HG03565 (cell line): ENCODE measurements at regions not wholly inside any gene's neighbourhood (a gene's known extent, or its start where the extent isn't known, plus 50 kb on each side); places are given as distances from the start of the nearest gene placed in this dataset.
"Not testable (repeated sequence)": the region's sequence is repeated elsewhere in the genome, so short reads cannot be mapped to it uniquely, and the experiment has no call there.

Source experiments
- ATAC-seq: cut with Tn5 transposase; IDR thresholded peaks from one replicate; pipeline ENCODE4 v1.9.1; 2021; ENCODE audit warnings: mild to moderate bottlenecking, moderate library complexity; ENCODE audit not compliant: unreplicated experiment

GRCh38 chr18:55996717-55997116, 408.7 kb upstream of the TCF4 start:
- no peak for ATAC-seq

DNA sequence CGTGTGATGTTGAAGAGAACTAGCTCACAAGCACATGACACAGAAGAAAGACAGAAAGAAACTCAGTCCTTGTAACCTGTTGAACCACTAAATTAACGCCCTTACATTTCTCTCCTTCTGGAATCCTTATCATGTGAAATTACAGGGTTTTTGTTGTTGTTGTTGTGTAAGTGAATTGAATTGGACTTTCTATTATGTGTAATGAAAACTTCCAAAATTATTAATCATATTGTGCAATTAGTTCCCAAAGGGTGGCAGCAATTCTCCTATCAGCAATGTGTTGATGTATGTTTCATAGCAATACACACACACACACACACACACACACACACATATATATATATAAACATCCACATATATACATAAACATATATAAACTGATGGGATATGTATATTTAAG, 402.2 kb upstream of the TCF4 start:
- ATAC-seq: no peak

DNA sequence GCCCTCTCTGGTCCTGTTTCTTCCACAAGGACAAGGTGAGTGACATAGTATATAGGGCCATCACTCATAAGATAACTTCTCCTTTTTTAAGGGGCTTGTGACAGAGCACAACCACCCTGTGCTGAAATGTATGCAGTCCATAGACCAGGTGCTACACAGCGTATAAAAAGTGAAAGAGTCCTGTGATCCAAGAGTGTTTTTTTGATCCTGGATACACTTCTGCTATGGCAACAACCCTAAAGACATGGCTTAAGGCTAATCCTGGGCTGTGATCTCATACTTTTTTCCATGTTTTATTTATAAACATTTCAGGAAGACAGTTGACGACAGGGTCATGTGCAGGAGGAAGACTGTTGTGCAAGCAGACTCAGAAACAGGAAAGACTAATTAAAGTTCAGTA, 400.5 kb upstream of the TCF4 start:
- no peak for ATAC-seq

DNA sequence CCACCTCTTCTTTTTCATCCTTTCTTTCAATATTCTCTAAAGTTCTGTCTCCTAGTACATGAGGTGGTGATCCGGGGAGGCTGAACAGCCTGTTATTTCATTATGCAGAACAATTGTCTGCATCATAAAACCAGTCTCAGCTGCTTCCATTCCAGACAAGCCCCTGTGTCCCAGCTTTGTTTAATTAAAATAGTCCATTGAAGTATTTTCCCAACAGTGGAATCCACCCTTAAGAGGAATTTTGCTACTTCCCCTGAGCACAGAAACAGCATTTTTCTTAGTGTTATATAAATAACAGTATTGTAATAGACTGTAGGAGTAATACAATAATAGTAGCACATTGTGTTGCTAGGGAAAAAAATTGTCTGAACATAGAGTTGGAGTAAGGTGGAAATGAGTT, 395.4 kb upstream of the TCF4 start:
- ATAC-seq: no peak

DNA sequence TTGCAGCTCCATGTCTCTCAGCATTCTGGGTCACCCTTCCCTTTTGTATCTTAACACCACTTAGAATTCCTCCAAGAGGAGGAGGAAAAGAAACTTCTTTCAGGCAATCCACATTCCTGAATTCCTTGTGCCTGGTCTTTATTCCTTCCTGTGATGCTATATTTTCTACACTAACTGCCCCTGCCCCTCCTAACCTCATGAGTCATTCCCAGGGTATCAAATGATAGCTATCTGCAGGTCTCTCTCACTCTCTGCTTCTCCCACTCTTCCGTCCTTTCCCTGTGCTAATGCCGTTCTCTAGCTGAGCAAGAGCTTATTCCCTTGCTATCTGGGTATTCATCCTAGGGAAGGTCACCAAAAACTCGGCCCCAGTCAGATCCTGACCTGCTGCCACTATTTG, 395.0 kb upstream of the TCF4 start:
- no peak for ATAC-seq

DNA sequence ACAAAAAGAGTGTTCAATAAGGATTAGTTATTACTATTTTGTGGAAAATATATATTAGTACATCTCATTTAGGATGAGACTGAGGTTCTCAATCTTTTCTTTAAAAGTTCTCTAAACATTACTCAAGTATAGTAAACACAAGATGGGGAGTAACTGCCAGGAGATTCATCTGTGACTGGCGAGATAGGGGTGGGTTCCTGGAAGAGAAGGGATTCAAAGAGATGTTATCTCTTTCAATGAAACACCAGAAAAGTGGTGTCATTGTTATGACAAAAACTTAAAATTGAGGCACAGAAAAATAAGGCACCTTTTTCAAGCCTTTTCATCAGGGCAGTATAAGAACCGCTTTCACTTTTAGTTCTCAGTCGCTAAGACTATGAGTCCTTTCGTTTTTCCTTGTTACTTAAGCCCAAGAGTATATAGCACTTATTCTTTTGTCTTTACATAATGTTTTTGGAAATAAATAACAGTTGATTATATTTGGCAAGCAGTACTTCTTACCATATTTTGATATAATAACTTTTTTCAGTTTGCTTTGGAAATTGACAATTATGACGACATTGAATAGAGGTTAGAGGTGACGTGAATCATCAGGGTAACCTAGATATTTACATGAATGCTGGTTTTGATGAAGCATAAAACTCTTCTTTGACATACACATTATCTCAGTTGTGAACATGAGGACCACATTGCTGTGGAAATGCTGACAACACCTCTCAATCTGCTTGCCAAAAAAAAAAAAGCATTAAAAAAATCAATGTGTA, 393.9 kb upstream of the TCF4 start:
- no peak for ATAC-seq

GRCh38 chr18:55974521-55974920, 386.5 kb upstream of the TCF4 start:
- no peak for ATAC-seq

GRCh38 chr18:55968550-55968949, 380.6 kb upstream of the TCF4 start:
- no peak for ATAC-seq

DNA sequence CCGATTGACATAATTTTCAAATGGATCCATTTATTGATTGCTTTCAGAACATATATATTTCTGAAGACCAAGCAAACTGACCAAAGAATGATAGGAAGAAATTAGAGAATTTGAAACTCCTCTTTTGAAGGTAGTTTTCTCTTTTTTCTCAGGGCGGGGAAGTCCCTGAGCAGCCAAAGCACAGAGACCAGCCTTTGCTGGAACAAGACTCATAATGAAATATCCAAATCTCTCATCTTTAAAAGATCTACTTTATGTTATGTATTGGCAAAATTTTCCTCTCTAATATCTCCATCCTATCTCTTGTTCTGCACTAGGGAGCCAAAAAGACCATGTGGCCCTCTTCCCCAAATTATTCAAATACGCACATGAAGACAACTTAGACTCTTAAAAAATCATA, 379.0 kb upstream of the TCF4 start:
- no peak for ATAC-seq

DNA sequence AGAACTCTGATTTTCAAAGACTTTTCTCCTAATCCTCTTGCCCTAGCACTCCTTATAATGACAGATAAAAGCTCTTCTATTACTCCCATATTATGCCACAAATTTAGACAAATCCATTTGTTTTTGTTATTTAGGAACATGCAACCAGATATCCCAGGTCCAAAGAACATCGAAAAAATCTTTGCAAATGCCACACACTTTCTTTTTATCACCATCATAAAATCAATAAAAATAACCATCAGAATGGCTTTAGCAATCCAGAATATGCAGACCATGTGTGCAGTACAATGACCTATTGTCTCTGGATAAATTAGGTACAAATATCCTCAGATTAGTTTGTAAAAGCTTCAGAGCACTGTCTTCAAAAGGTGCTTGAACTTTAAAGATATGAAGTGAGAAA, 376.2 kb upstream of the TCF4 start:
- no peak for ATAC-seq

DNA sequence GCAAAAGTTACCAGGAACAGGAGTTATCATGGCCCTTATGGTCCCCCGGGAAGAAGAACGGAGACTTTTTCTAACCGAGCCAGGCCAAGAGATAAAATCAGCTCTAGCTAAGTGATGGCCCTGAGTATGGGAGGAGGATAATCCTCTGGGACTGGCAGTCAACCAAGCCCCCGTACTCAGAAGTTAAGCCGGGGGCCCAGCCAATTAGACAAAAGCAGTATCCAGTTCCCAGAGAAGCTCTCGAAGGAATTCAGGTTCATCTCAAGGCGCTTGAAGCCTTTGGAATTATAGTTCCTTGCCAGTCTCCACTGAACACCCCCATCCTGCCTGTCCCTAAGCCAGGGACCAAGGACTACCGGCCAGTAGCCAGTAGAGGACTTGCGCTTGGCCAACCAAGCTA, 365.3 kb upstream of the TCF4 start:
- ATAC-seq: no peak

GRCh38 chr18:55951738-55952137, 363.7 kb upstream of the TCF4 start:
- not testable (repeated sequence) for ATAC-seq

DNA sequence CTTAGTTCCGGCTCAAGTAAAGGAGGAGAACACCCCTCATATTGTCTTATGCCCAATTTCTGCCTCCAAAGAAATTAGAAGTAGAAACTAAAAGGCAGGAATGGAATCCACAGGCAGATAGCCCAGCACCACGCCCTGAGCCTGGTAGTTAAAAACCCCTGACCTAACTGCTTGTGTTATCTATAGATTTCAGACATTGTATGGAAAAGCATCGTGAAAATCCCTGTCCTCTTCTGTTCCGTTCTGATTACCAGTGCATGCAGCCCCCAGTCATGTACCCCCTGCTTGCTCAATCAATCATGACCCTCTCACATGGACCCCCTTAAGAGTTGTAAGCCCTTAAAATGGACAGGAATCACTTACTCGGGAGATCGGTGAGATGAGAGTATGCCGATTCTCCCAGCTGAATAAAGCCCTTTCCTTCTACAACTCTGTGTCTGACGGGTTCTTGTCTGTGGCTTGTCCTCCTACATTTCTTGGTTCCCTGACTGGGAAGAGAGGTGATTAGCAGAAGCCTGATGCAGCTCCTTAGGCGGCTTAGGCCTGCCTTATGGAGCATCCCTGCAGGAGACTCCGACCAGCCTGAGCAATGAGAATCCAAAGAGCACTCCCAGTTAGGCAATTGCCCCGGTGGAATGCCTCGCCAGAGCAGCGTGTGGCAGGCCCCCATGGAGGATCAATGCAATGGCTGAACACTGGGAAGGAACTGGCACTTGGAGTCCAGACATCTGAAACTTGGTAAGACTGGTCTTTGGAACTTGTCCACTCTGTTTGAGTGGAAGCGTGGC, 362.6 kb upstream of the TCF4 start:
- no peak for ATAC-seq

GRCh38 chr18:55934821-55935220, 346.8 kb upstream of the TCF4 start:
- ATAC-seq: no peak

- ATAC-seq: no peak
Observed at GRCh38 chr18:55932675-55933074, 344.7 kb upstream of the TCF4 start.

DNA sequence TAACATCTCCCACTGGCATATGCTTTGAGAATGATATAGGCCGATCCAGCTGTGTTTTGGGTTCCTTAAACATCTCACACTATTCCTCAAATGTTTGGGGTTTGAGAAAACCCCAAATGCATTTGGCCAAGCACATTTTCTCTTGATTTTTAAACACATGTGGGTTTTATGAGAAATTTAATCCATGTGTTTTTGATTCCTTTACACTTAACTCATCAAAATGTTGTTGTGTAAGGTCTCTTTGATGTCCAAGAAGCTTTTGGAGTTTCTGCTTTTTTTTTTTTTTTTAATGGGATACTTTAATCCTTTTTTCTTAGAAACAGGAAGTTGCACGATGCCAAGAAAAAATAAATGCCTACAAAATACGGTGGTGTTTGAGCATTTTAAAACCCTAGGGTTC, 339.8 kb upstream of the TCF4 start:
- no peak for ATAC-seq

DNA sequence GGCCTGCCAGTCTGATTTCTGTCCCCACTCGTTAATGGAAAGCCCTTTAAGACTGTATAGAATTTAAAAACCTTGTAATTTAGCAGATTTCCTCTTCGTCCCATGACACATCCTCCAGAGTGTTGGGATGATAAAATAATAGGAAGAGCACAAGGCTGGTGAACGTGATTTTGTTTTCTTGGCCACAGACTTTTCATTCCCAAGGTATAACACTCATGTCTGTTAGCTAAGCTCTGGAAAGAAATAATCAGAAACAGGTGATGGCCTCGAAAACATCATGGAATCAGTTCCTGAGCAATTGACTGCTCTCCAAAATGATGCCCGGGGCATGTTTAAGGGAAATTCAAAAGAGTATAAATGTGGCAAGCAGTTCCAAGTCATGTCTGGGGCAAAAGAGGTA, 337.8 kb upstream of the TCF4 start:
- ATAC-seq: no peak

GRCh38 chr18:55920063-55920462, 332.1 kb upstream of the TCF4 start:
- no peak for ATAC-seq

GRCh38 chr18:55918444-55918843, 330.5 kb upstream of the TCF4 start:
- ATAC-seq: no peak

GRCh38 chr18:55912919-55913318, 324.9 kb upstream of the TCF4 start:
- no peak for ATAC-seq

DNA sequence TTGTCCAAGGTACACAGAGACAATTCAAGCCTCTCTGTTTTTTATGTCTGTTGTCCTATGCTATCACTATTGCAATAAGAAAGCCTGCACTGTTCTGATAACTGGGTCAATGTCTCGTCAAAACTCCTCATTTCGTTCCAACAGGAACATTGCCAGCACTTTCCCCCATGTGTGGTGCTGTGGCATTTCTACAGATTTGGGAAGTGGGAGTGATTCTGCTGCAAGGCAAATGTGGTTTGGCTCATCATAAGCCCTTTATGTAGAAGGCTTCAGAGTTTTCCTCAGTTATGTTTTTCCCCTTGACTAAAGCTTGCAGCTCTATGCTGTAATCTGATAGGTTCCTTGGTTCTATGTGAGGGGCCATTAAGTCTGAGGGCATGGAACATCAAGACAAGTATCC, 324.1 kb upstream of the TCF4 start:
- no peak for ATAC-seq

DNA sequence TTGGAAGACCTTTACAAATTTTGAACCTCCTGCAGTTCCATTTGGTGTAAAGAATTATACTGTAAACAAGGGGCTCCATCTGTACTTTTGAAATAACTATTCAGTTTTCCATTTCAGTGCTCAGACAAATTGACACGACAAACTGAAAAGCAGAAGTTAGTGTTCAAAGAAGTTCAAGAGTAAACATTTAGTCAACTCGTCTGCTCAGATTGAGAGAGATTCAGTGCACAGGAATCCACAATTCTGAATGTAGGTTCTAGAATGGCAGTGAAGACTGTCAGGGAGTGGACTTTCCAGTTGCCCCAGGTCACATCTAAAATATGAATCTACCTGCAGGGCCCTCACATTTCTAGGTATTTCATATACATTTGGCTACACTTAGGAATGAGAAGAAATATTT, 322.3 kb upstream of the TCF4 start:
- no peak for ATAC-seq
